NCI-H524 treated with DMSO at 0.1 percent for 48 hours (cell line): ENCODE measurements at regions not wholly inside any gene's neighbourhood (a gene's known extent, or its start where the extent isn't known, plus 50 kb on each side); places are given as distances from the start of the nearest gene placed in this dataset.

Experiments used
- DNase-seq: peaks from one replicate; lab custom pipeline; 2025; lab: John Stamatoyannopoulos, UW

DNA sequence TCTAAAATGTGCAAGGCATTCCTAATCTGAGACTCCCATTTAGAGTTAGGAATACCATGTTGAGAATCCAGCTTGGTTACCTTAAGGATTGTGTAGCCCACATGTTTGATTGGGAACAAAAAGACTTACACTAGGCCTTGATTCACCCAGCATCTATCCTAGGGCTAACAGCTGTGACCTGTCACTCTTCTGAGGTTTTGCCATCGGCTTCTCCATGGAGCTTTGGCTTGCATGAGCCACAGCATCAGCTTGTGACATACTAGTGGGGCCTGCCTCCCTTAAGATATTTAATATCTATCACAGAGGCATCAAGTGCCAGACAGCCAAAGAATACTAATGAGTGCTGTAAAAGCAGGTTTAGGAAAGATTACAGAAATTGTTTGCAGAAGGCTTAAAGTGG is 241.3 kb upstream of the UBE2E3 start:
- no peak for DNase-seq

- DNase-seq, result no peak
Observed at GRCh38 chr2:180735799-180736198, 244.6 kb upstream of the UBE2E3 start.

GRCh38 chr2:180734382-180734781 is 246.0 kb upstream of the UBE2E3 start:
- no peak for DNase-seq

DNA sequence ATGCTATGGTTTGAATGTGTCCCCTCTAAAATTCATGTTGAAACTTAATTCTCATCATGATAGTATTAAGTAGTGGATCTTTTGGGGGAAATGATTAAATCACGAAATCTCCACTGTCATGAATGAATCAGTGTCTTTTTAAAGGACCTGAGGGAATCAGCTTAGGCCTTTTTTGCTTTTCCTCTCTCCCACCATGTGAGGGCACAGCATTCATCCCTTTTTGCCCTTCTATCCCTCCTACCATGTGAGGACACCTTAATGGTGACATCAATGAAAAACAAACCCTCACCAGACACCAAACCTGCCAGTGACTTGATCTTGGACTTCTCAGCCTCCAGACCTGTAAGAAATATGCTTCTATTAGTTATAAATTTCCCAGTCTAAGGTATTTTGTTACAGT is 247.1 kb upstream of the UBE2E3 start:
- no peak for DNase-seq

DNA sequence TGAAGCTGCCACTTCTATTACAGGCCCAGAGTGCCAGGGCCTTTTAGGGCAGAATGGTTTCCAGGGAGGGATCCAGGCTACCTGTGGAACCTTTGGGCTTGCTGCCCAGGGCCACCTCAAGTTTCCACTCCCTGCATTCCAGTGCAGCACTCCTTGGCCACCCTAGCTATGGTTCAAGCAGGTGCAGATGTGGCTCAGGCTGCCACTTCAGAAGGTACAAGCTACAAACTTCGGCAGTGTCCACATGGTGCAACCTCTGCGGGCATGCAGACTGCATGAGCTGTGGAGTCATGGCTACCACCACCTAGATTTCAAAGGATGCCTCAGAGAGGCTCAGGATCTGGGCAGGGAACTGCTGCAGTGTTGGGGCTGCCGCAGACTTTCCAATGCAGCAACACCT is 248.1 kb upstream of the UBE2E3 start:
- DNase-seq, result no peak

GRCh38 chr2:180730976-180731375 is 249.4 kb upstream of the UBE2E3 start:
- DNase-seq, result no peak

DNA sequence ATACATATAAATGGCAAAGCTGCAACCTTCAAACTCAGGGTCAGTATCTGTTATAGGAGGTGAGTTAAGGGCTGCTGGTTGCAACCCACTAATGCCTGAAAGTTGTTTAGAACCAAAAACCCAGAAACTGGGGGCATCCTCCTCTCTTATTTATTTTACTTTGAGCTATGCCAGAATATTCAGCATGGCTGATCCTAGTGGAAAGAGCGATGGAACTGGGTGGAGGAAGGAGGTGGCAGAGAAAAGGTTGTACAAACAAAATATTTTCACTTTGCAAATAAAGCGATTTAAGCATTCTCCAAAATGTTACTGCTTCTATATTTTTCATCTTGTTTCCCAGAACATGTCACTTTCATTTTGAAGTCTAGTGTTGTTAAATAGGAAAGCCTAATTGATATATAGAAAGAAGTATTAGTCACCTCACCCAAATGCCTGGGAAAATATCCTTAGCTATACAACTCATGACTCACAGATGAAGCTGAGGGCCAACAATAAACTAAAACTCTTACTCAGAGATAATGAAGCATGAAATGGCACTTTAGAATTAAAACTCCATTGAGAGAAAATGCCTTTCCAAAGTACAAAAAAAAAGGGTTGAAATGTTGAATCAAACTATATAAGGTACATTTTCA is 251.4 kb upstream of the UBE2E3 start:
- DNase-seq, result no peak

DNA sequence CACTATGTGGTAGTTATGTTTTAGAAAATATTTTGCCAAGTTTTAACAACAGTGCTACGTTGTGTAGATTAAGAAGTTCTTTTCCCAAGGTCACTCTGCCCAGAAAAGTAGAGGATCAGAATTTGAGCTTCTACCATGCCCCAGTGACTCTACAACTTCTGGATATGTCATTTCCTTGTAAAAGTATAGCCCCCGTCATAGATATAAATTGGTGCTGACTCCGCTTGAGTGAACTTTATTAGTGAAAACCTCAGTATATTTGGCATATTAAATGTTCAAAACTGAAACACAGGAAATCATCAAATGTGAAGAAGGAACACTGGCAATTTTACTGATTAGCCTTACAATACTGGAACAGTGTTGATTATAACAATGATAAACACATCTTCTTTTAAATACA is 256.7 kb upstream of the UBE2E3 start:
- no peak for DNase-seq

DNA sequence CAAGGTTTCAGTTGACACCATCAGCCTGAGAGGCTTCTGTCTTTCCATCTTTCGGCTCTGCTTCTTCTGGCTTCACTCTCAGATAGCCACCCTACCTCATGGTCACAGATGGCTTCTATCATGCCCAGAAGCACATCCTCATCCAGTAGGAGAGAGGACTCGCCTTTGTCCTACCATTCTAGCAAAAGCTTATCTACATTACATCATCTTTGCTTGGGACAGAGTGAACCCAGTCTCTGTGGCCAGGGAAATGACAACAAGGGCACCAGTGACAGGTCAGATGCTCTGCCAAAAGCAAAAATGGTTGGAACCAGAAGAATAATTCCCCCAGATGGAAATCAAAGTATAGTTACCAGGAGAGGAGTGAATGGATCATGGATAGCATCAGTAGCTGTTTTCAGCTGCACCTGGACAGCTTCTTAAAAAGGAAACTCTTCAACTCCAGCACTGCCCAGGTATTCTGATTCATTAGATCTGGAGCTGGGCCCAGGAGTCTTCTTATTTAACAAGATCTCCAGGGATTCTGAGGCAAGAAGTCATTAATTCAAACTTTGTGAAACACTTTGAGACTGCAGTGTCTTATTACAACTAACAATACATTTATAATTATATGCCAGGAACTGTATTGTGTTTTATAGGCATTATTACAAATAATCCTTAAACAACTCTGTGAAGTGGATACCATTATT is 257.7 kb upstream of the UBE2E3 start:
- DNase-seq, result no peak

GRCh38 chr2:180720829-180721228 is 259.6 kb upstream of the UBE2E3 start:
- no peak for DNase-seq

GRCh38 chr2:180717588-180717987 is 262.8 kb upstream of the UBE2E3 start:
- DNase-seq, result no peak

DNA sequence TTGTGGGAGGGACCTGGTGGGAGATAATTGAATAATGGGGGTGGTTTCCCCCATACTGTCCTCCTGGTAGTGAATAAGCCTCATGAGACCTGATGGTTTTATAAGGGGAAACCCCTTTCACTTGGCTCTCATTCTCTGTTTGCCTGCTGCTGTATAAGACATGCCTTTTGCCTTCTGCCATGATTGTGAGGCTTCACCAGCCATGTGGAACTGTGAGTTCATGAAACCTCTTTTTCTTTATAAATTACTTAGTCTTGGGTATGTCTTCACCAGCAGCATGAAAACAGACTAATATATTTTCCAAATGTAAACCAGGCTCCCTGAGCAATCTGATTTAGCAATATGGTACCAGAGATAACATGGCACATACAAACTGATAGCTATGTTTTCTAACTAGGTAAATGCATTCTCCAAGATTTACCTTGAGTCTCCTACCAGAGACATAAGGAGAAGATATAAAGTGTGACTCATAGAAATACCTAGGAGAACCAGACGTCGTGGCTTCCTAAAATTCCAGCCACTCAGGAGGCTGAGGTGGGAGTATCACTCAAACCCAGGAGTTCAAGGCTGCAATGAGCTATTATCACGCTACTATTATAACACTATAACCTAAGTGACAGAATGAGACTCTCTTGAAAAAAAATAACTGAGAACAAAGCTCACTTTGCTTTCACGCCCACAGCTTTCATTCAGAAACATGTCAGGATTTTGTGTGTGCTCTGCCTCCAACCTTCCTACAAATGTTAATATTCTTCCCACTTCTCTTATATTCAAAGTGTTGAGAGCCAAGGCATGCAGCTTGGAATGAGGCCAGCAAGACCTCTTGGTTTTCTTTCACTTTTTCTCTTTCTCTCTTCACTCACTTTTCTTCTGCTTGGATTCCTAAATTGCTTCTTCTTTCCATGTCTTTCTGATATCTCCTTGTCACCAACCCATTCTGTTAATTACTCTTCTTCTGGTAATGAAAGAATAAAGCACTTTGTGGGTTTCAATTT is 263.9 kb upstream of the UBE2E3 start:
- DNase-seq, result no peak

- DNase-seq, result no peak
Observed at GRCh38 chr2:180715044-180715443, 265.4 kb upstream of the UBE2E3 start.

DNA sequence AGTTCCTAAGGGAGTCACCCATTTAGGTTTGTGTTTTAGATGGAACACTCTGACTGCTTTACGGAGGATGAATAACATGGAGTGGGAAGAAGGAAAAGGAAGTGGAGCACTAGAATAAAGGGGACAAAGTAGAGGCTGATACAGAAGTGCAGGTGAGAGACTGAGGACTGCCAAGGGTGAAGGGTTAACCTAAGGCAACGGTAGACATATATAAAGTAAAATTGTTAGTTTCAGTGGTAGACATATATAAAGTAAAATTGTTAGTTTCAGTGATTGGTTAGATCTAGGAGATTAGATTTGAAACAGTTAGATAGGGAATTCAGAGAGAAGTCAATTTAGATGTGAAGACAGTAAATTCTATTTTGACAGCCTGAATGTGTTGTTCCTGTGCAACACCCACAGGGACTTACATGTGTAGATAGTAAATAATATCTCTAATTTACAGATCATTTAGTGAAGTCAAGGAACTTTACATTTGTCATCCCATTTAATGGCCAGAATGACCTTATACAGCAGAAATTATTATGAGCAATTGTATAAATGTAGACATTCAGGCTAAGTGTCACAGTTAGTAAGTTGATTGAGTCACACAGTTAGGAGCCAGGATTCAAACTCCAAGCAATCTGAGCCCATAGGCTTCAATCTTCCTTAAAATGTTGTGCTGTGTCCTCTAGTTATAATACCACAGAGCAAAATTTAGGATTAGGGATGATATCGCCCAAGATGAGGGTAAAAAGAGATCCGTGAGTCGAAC is 270.8 kb upstream of the UBE2E3 start:
- DNase-seq, result no peak

- peak; percentile 21 for DNase-seq
Observed at GRCh38 chr2:180707884-180708205, 272.6 kb upstream of the UBE2E3 start.

DNA sequence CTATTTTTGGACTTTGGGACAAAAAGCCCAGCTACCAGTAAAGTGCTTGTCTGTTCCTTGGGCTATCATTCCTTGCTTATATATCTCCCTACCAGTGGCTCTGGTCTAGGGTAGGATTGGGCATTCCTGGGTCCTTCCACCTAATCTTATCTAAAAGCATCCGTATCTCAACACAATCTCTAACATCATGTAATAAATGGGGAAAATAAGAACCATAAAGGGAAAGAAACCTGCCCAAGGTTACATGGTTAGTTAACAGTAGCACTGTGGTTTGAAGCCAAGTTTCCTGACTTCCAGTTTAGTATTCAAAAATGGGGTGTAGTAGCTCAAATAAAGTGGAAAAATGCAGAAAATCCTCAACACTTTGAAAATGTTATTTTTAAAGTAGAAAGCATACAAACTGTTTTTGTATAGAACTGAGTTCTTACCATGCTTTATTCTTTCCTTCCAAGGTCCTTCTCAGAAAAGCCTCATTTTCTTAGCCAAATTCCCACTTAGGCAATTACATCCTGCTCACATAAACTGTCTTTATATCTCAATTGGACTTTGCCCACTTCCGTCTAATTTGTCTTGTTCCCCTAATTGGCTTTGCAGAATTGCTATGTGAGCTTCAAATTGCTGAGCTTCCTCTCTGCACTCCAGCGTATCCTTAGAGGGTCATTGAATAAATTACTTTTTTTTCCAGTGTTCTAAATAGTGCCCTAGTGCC is 273.1 kb upstream of the UBE2E3 start:
- DNase-seq, result no peak

DNA sequence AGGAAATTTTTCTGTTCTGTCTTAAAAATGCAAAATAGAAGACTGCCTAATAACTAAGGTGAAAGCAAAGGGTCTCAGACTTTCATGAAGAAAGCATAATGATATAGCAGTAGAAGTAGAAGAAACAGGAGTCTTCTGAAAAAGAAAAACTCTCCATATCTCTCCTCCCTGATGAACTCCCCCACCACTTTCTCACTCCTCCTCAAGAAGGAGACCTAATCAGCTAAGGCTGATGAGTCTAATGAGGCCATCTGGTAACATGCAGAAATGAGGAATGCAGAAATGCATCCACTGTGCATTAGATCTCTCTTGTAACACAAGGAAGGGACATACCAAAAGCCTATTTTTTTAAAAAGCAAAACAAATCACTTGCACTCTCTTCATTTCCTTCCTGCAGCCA is 273.7 kb upstream of the UBE2E3 start:
- DNase-seq, result peak; percentile 50

DNA sequence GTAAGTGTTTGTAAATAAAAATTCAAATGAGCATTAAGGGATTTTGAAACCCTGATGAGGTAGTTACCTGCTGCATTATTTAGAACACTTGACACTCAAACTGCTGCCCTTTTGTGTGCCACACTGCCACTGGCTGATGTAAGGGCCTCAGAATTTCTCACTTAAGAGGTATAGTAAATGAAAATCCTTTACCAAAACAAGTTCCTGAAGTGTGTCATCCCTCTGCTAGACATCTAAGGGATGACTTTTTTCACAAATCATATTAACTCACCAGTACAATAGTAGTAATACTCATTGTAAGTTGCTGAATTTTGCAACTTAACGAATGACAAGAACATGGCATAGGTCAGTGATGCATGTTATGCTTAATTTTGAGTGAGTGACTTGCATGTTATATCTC is 274.9 kb upstream of the UBE2E3 start:
- no peak for DNase-seq

DNA sequence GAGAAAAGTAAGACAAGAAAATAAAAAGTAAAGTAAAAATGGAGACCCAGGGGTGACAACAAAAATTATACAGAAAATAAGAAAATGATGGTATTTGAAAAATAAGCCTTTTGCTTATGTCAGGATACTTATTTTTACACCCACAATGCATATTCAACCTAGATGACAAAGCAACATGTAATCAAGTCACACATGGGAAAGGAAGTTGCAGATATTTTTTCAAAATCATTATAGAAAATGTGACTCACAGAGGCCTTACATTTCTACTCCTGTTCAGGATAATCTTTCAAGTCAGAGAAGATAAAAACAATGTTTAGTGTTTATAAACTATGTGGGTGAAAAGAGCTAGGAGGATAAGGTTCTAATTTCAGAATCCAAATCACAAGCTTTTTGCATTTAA is 275.3 kb upstream of the UBE2E3 start:
- no peak for DNase-seq

DNA sequence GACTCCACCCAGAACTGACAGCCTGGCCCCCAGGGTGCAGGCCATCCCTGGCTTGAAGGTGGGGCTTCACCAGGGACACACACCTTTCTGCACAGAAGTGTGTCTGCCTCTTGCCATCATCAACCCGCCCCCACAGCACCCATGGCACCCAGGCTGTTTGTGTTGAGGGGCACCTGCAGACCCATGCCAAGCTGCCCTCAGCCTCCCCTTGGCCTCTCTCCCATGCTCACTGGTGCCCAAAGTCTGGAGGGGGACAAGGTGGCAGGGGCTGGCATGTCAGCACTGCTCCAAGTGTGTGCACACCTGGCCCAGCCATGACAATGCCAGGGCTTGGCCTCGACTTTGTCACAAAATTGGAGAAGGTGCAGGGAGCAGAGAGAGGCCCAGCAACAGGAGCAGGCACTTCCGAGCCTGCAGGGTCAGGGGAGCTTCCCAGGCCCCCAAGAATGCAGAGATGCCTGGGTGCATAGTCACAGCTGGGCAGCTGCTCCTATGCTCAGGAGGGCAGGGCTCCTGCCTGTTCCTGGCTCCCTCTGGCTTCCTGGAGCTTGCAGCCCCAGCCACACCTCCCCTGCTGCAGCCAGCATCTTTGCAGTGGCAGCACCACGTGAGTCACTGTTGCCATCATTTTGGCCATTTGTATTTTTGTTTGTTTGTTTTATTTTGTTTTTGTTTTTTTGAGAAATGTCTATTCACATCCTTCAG is 280.6 kb upstream of the UBE2E3 start:
- no peak for DNase-seq

GRCh38 chr2:180698668-180699067 is 281.7 kb upstream of the UBE2E3 start:
- DNase-seq, result no peak
